ENCODE measurements at regions not wholly inside any gene's neighbourhood (a gene's known extent, or its start where the extent isn't known, plus 50 kb on each side); places are given as distances from the start of the nearest gene placed in this dataset.
A peak's percentile ranks its signal among the peaks of the same experiment; 100 is the strongest.

GRCh38 chr20:23245553-23246181 is 104.9 kb upstream of the NXT1 start (continued):
- TF ChIP-seq ZNF830 (CRISPR knock-in tag; IDR thresholded peaks at IDR 0.05) (no peak), CEBPZ (IDR thresholded peaks at IDR 0.05; ENCODE audit: borderline replicate concordance, low read depth, low read length) (no peak), ZBTB43 (CRISPR knock-in tag; IDR thresholded peaks at IDR 0.05) (no peak), THRA (IDR thresholded peaks at IDR 0.05) (no peak), SMC3 (conservative IDR thresholded peaks at IDR 0.05; ENCODE audit: insufficient read depth, low read depth, low read length) (peak; percentile 43), PRDM10 (IDR thresholded peaks at IDR 0.05; ENCODE audit: partially characterized antibody) (no peak), ZFP91 (CRISPR knock-in tag; IDR thresholded peaks at IDR 0.05) (no peak), ZC3H11A (IDR thresholded peaks at IDR 0.05; ENCODE audit: low read depth, low read length) (no peak), ZNF354B (CRISPR knock-in tag; IDR thresholded peaks at IDR 0.05) (no peak), KLF1 (tag; IDR thresholded peaks at IDR 0.05) (no peak), ZNF184 (CRISPR knock-in tag; IDR thresholded peaks at IDR 0.05) (no peak), TBP (optimal IDR thresholded peaks at IDR 0.05; ENCODE audit: low read depth, low read length) (no peak), TFAP4 (CRISPR knock-in tag; IDR thresholded peaks at IDR 0.05; ENCODE audit: borderline replicate concordance) (no peak), SNIP1 (IDR thresholded peaks at IDR 0.05; ENCODE audit: low read depth) (no peak), ILK (tag; IDR thresholded peaks at IDR 0.05; ENCODE audit: borderline replicate concordance, low read depth) (no peak)
